ENCODE measurements at regions not wholly inside any gene's neighbourhood (a gene's known extent, or its start where the extent isn't known, plus 50 kb on each side); places are given as distances from the start of the nearest gene placed in this dataset.

DNA sequence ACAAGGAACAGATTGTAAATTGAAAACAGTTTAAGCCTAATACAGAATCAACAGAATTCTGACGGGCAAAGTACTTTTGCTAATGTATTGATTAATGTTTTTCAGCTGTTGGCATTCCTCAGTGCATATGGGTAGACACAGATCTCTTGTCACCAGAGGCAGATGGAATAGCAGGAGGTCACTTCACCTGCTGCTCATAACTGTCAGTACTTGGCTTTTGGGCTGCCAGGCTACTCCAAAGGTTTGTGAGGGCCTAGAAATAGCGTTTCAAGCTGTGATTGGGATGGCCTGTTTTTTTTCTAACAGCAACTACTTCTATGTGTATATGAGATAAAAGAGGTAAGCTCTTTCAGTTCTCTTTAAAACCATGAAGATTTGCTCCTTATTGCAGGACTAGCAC, 307.5 kb upstream of the ANXA10 start:
- no peak for DNase-seq (ENCODE audit: extremely low spot score)
- ChIA-PET CTCF (no interaction called here), POLR2A (no interaction called here)
- TF ChIP-seq LEF1 (IDR thresholded peaks at IDR 0.05; ENCODE audit: borderline replicate concordance) (no peak), ARNT (IDR thresholded peaks at IDR 0.05) (no peak), FOXK2 (IDR thresholded peaks at IDR 0.05) (no peak), SUZ12 (IDR thresholded peaks at IDR 0.05) (no peak), ZNF384 (IDR thresholded peaks at IDR 0.05) (no peak), ELF4 (IDR thresholded peaks at IDR 0.05) (no peak), FOXM1 (IDR thresholded peaks at IDR 0.05; ENCODE audit: borderline replicate concordance) (no peak), NFRKB (IDR thresholded peaks at IDR 0.05) (no peak), TARDBP (IDR thresholded peaks at IDR 0.05) (no peak), L3MBTL2 (conservative IDR thresholded peaks at IDR 0.05) (no peak), CTBP1 (IDR thresholded peaks at IDR 0.05; ENCODE audit: borderline replicate concordance) (no peak)
- TF ChIP-seq, protein P1, sequence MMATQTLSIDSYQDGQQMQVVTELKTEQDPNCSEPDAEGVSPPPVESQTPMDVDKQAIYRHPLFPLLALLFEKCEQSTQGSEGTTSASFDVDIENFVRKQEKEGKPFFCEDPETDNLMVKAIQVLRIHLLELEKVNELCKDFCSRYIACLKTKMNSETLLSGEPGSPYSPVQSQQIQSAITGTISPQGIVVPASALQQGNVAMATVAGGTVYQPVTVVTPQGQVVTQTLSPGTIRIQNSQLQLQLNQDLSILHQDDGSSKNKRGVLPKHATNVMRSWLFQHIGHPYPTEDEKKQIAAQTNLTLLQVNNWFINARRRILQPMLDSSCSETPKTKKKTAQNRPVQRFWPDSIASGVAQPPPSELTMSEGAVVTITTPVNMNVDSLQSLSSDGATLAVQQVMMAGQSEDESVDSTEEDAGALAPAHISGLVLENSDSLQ (IDR thresholded peaks at IDR 0.05), result no peak

DNA sequence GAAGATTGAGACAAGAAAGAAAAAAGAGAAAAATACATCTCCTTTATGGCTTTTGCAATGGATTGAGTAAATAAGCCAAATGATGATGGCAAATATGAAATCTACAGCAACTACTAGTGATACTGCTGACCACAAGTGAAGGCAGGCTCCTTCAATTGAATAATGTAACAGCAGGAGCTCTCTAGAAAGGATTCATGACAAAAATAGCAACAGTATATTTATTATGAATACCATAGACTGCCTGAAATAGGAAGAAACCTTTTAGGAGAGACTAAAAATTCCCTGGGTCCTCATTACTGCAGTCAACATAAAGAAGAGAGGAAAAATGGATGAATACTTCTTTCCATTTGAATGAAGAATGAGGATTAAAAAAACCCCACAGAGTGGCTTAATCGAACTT, 306.8 kb upstream of the ANXA10 start:
- DNase-seq (ENCODE audit: extremely low spot score), result no peak
- POLR2A ChIA-PET, result no interaction called here
- no peak for TF ChIP-seq ZNF384 (IDR thresholded peaks at IDR 0.05)
- CTCF ChIA-PET, result no interaction called here

DNA sequence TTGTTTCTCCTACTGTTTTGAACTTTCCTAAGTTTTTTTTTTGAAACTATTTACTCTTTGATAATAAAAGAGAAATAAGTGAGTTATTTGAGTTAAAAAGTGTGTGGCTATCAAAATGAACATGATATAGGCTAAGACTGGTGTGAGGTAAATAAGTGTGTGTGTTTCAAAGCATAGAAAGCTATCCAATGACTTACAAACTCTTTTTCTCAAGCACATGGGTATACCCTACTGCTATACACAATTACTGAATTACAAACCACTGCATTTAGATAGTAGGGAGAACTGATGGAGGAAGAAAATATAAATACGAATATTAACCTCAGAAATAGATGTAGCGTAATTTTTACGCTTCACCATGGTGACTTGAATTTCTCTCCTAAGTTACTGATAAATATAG, 305.8 kb upstream of the ANXA10 start:
- DNase-seq (ENCODE audit: extremely low spot score), result no peak
- ChIA-PET POLR2A (no interaction called here), CTCF (no interaction called here)
- TF ChIP-seq ARNT (IDR thresholded peaks at IDR 0.05) (no peak), HDGF (IDR thresholded peaks at IDR 0.05; ENCODE audit: borderline replicate concordance) (no peak), ELF4 (IDR thresholded peaks at IDR 0.05) (no peak), ZNF384 (IDR thresholded peaks at IDR 0.05) (no peak), FOXM1 (IDR thresholded peaks at IDR 0.05; ENCODE audit: borderline replicate concordance) (no peak), NFRKB (IDR thresholded peaks at IDR 0.05) (no peak), CTBP1 (IDR thresholded peaks at IDR 0.05; ENCODE audit: borderline replicate concordance) (no peak), LEF1 (IDR thresholded peaks at IDR 0.05; ENCODE audit: borderline replicate concordance) (no peak), TARDBP (IDR thresholded peaks at IDR 0.05) (no peak), SUZ12 (IDR thresholded peaks at IDR 0.05) (no peak), L3MBTL2 (conservative IDR thresholded peaks at IDR 0.05) (no peak), BHLHE40 (IDR thresholded peaks at IDR 0.05; ENCODE audit: borderline replicate concordance) (no peak), FOXA1 (IDR thresholded peaks at IDR 0.05) (no peak), SP1 (IDR thresholded peaks at IDR 0.05) (no peak), FOXK2 (IDR thresholded peaks at IDR 0.05) (no peak)
- TF ChIP-seq, protein P1 (IDR thresholded peaks at IDR 0.05), result no peak

DNA sequence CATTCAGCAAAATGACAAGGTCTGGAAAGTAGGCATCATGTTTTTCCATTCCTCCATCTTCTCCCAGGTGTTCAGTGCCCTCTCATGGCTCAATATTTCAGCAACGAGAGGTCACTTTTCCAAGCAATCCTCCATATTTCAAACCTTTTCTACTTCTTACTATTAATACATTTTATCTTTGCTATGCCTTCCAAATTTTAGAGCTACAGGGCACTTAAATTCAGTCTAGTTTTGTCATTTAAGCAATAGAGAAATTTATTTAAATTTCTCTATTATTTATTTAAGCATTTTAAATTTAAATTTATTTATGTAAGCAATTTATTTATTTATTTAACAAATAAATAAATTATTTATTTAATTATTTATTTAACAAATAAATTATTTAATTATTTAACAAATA, 305.1 kb upstream of the ANXA10 start:
- CTCF ChIA-PET, result no interaction called here
- POLR2A ChIA-PET, result no interaction called here
- TF ChIP-seq CTBP1 (IDR thresholded peaks at IDR 0.05; ENCODE audit: borderline replicate concordance) (no peak), NFRKB (IDR thresholded peaks at IDR 0.05) (no peak), SUZ12 (IDR thresholded peaks at IDR 0.05) (no peak), LEF1 (IDR thresholded peaks at IDR 0.05; ENCODE audit: borderline replicate concordance) (no peak), HDGF (IDR thresholded peaks at IDR 0.05; ENCODE audit: borderline replicate concordance) (no peak)
- TF ChIP-seq, protein P1 (IDR thresholded peaks at IDR 0.05), result no peak
- DNase-seq (ENCODE audit: extremely low spot score), result no peak

DNA sequence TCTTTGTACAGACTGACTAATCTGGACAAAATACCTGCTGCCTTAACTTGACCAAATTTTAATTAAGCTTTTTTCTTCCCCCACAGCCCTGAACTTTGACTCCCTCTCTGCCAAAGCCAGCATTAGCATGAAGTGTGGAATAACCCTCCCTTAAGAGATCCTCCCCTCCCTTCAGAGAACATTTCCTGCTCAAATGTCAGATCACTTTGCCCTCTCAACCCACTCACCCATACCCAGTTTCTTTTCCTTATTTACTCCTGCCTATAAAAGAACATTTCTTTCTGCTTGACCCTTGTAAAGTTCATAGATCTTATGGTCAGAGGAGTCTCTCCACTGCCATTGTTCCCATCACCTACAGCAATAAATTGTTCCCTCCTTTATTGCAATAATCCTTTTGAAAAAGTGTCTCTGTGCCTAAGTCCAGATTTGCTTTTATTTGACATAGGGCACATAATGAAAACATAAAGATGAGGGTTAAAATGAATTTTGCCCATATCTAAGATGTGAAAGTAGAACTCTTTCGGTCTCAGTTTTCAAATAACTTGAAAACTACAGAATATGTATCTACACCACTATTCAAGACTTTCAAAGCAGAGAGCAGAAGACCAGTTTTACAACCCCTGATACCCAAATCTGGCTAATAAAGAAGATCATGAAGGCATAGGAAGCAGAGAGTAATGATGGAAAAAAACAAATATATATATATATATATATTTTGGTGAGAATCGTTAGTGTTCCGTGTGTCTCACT, 289.7 kb upstream of the ANXA10 start:
- no peak for DNase-seq (ENCODE audit: extremely low spot score)
- TF ChIP-seq LEF1 (IDR thresholded peaks at IDR 0.05; ENCODE audit: borderline replicate concordance) (no peak), CTBP1 (IDR thresholded peaks at IDR 0.05; ENCODE audit: borderline replicate concordance) (no peak)
- CTCF ChIA-PET, result no interaction called here
- POLR2A ChIA-PET, result no interaction called here

DNA sequence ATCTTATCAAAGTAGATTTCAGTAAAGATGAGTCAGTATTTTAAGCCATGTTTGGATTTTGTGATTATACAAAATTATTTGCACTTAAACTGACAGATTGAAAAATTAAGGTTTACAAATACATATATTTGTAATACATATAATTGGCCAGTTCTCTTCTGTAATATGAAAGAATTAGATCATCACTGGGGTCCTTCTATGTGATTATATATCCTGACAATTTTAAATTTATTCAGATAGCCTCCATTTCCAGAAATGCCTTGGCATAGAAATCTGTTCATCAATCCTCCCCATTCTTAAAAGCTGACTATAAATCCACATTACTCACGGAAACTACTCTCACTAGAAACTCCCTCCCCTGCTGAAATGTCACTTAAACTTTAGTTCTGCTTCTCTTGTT, 280.4 kb upstream of the ANXA10 start:
- ChIA-PET POLR2A (no interaction called here), CTCF (no interaction called here)
- TF ChIP-seq FOXM1 (IDR thresholded peaks at IDR 0.05; ENCODE audit: borderline replicate concordance) (no peak), ARNT (IDR thresholded peaks at IDR 0.05) (no peak), FOXK2 (IDR thresholded peaks at IDR 0.05) (no peak), TARDBP (IDR thresholded peaks at IDR 0.05) (no peak), NFRKB (IDR thresholded peaks at IDR 0.05) (no peak), LEF1 (IDR thresholded peaks at IDR 0.05; ENCODE audit: borderline replicate concordance) (no peak), L3MBTL2 (conservative IDR thresholded peaks at IDR 0.05) (no peak), BHLHE40 (IDR thresholded peaks at IDR 0.05; ENCODE audit: borderline replicate concordance) (no peak), ELF4 (IDR thresholded peaks at IDR 0.05) (no peak), FOXA1 (IDR thresholded peaks at IDR 0.05) (no peak), CTBP1 (IDR thresholded peaks at IDR 0.05; ENCODE audit: borderline replicate concordance) (no peak), SP1 (IDR thresholded peaks at IDR 0.05) (no peak), ZNF384 (IDR thresholded peaks at IDR 0.05) (no peak)
- TF ChIP-seq, protein P1 (IDR thresholded peaks at IDR 0.05), result no peak
- DNase-seq (ENCODE audit: extremely low spot score), result no peak
